Memory B cell (primary cell): ENCODE measurements at regions not wholly inside any gene's neighbourhood (a gene's known extent, or its start where the extent isn't known, plus 50 kb on each side); places are given as distances from the start of the nearest gene placed in this dataset.
"Not testable (repeated sequence)": the region's sequence is repeated elsewhere in the genome, so short reads cannot be mapped to it uniquely, and the experiment has no call there.

Experiments used
- ATAC-seq: fragments of 150-1000 bp; cut with Tn5 transposase; 2 replicates; pipeline ENCODE4 v1.10.0; 2021; ENCODE audit warnings: low read depth, mild to moderate bottlenecking, moderate library complexity
- DNase-seq, 2 donors: peaks; one replicate each; pipeline ENCODE4 v3.0.0; 2022; ENCODE audit warnings: low spot score in 2 of 2
- H3K27ac Mint-ChIP-seq: one replicate; pipeline ENCODE4 v1.8.0; 2022; ENCODE audit warnings: mild to moderate bottlenecking, moderate library complexity, mixed read lengths
- H3K27me3 Mint-ChIP-seq: one replicate; pipeline ENCODE4 v1.8.0; 2022; ENCODE audit warnings: mixed read lengths
- H3K36me3 Mint-ChIP-seq: one replicate; pipeline ENCODE4 v1.8.0; 2022; ENCODE audit warnings: mild to moderate bottlenecking, mixed read lengths
- H3K4me1 Mint-ChIP-seq: one replicate; pipeline ENCODE4 v1.8.0; 2022; ENCODE audit warnings: mixed read lengths
- H3K4me3 Mint-ChIP-seq: one replicate; pipeline ENCODE4 v1.8.0; 2022; ENCODE audit warnings: mild to moderate bottlenecking, moderate library complexity, mixed read lengths
- H3K9me3 Mint-ChIP-seq: one replicate; pipeline ENCODE4 v1.8.0; 2022; ENCODE audit warnings: mixed read lengths

DNA sequence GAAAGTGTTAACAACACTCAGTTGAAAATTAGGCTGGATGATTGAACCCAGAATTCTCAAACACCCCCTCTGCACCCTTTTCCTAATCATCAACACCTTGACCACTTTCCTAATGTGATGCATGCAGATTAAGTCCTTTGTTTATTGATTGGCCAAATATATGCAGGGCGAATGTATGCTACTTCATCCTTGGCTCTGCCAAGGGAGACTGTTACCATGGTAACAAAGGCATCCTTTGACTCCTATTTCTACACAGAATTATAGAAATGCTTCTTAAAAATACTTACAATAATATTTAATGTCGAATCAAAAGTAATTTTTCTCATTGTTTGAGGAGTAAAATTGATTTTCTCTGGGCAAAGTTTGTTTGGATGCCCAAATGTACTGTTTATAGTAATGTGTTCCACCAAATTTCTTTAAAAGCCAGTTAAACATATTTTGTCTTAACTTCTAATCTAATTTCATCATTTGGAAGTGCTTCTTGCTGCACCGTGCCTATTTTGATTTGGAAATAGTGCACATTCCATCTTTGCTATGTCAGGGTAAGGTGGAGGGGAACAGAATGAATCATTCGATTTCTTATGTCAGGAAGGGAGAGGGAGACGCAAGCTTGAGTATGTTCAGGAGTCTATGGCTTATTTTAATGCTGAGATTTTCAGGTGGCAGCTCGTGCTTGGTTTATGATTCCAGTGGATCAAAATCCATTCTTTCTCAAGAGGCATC is 1384.3 kb upstream of the WWC1 start:
- Mint-ChIP-seq H3K27ac (no peak overlapping the region), H3K4me3 (no peak overlapping the region), H3K9me3 (peaks cover 3% of the 10 kb centered on the region), H3K36me3 (no peaks in the 10 kb centered on the region), H3K4me1 (no peaks in the 10 kb centered on the region), H3K27me3 (no peaks in the 10 kb centered on the region)
- ATAC-seq (no peak), DNase-seq (no peak)

DNA sequence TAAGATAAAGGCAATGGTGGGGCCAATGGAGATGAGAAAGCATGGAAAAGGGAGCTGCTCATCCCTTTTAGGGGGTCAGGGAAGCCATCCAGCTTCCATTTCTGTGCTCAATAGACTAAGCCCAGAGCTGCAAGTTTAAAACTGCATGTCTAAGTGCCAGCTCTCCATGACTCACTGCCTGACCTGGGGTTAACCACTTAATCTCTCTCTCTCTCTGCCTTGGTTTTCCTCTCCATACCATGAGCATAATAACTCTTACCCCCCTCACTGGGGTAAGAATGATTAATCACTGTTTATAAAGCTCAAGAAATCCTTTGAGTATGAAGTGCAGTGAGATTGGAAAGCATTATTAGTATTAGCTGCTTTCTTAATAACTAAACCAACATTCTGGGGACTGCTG is 1382.4 kb upstream of the WWC1 start:
- Mint-ChIP-seq H3K27me3 (no peaks in the 10 kb centered on the region), H3K4me1 (no peaks in the 10 kb centered on the region), H3K27ac (no peak overlapping the region), H3K4me3 (no peak overlapping the region), H3K9me3 (peaks cover 3% of the 10 kb centered on the region), H3K36me3 (no peaks in the 10 kb centered on the region)
- DNase-seq (no peak), ATAC-seq (no peak)

DNA sequence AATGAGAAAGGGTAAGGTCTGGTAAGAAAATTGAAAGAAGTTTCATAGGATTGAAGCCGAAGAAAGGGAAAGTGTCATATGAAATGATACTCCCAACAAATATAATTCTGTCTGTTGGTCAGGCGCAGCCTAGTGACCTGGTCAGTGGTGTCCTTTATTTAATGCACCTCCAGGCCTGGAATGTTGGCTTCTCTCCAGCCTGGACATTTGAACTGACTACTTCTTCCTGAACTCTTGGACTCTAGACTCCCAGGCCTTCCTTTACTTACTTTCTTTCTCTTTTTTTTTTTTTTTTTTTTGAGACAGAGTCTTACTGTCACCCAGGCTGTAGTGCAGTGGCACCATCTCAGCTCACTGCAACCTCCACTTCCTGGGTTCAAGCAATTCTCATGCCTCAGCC is 1381.5 kb upstream of the WWC1 start:
- Mint-ChIP-seq H3K9me3 (peaks cover 2% of the 10 kb centered on the region), H3K36me3 (no peaks in the 10 kb centered on the region), H3K4me1 (no peaks in the 10 kb centered on the region), H3K27ac (no peak overlapping the region), H3K27me3 (no peaks in the 10 kb centered on the region), H3K4me3 (no peak overlapping the region)
- no peak for ATAC-seq
- no peak for DNase-seq

DNA sequence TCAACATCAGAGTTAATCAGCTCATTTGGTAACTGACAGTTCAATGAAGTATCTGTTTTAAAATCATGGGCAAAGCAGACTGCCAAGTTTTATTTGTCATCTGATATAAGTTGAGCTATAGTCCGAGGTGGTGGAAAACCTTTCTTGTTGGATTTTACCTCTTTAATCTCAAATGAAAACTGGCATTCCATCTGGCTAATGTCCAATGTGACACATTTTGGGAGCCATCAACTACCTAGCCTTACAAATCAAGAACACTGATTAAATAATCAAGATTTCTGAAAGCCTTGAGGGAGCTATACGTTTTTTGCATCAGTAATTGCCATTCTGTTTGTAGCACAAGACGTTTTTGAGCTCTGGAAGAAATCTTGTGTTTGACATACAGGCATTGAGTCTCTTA is 1380.5 kb upstream of the WWC1 start:
- no peak for DNase-seq
- H3K9me3 Mint-ChIP-seq = peaks cover 2% of the 10 kb centered on the region
- no peaks in the 10 kb centered on the region for H3K36me3 Mint-ChIP-seq
- no peak overlapping the region for H3K4me3 Mint-ChIP-seq
- no peak overlapping the region for H3K27ac Mint-ChIP-seq
- no peaks in the 10 kb centered on the region for H3K4me1 Mint-ChIP-seq
- no peak for ATAC-seq
- H3K27me3 Mint-ChIP-seq = no peaks in the 10 kb centered on the region

DNA sequence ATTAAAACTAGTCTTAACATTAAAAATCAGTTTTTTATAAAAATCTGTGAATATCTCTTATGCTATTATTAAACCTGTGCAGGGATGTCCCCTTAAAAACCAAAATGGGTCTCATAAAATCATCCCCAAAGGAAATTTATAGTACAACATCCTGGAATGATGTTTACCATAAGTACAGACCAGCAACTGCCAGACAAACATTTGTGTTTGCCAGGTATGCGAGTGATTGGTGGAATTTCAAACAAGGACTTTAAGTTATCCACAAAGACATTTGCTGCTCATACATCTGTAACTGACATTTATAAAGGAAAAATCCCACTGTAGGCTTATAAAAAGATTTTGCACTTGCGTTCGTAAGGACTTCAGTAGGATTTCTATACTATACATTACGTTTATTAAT is 1375.4 kb upstream of the WWC1 start:
- ATAC-seq (no peak), DNase-seq (no peak)
- Mint-ChIP-seq H3K27ac (no peak overlapping the region), H3K36me3 (no peaks in the 10 kb centered on the region), H3K27me3 (no peaks in the 10 kb centered on the region), H3K4me3 (no peak overlapping the region), H3K9me3 (peaks cover 3% of the 10 kb centered on the region), H3K4me1 (no peaks in the 10 kb centered on the region)

DNA sequence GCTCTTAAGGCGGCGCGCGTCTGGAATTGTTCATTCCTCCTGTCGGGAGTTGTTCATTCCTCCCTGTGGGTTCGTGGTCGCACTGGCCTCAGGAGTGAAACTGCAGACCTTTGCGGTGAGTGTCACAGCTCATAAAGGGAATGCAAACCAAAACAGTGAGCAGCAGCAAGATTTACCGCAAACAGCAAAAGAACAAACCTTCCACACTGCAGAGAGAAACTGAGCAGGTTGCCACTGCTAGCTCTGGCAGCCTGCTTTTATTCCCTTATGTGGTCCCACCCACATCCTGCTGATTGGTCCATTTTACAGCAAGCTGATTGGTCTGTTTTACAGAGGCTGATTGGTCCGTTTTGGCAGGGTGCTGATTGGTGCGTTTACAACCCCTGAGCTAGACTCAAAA is 1365.3 kb upstream of the WWC1 start:
- Mint-ChIP-seq H3K9me3 (peaks cover 3% of the 10 kb centered on the region), H3K4me1 (no peaks in the 10 kb centered on the region), H3K36me3 (no peaks in the 10 kb centered on the region), H3K4me3 (no peak overlapping the region), H3K27ac (no peak overlapping the region), H3K27me3 (no peaks in the 10 kb centered on the region)
- no peak for DNase-seq
- no peak for ATAC-seq

GRCh38 chr5:166926806-166927475 is 1364.5 kb upstream of the WWC1 start:
- not testable (repeated sequence) for H3K27ac Mint-ChIP-seq, ATAC-seq, H3K4me3 Mint-ChIP-seq, DNase-seq, H3K36me3 Mint-ChIP-seq, H3K27me3 Mint-ChIP-seq, H3K9me3 Mint-ChIP-seq, H3K4me1 Mint-ChIP-seq

GRCh38 chr5:166936351-166936750 is 1355.1 kb upstream of the WWC1 start:
- Mint-ChIP-seq H3K4me1 (no peaks in the 10 kb centered on the region), H3K27me3 (no peaks in the 10 kb centered on the region), H3K4me3 (no peak overlapping the region), H3K27ac (no peak overlapping the region), H3K36me3 (no peaks in the 10 kb centered on the region), H3K9me3 (peaks cover 2% of the 10 kb centered on the region)
- no peak for DNase-seq
- no peak for ATAC-seq

DNA sequence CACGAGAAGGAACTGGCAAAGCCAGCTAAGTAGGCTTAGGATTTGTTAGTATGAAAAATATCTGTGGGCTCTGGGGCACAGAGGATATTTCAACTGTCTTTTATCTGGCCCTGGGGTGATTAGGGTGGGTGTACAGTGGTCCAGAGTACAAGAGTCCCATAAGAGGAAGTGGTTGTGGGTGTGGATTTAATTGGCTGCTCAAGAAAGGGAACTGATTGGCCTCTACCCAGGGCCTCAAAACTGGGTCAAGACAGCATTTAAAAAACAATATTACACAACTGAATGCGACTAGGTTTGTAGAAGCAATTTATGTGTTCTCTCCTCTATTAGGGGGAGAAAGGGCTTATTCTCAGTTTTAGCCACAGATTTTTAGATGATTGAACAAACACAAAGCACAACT is 1353.4 kb upstream of the WWC1 start:
- Mint-ChIP-seq H3K4me3 (no peak overlapping the region), H3K9me3 (peaks cover 5% of the 10 kb centered on the region)

DNA sequence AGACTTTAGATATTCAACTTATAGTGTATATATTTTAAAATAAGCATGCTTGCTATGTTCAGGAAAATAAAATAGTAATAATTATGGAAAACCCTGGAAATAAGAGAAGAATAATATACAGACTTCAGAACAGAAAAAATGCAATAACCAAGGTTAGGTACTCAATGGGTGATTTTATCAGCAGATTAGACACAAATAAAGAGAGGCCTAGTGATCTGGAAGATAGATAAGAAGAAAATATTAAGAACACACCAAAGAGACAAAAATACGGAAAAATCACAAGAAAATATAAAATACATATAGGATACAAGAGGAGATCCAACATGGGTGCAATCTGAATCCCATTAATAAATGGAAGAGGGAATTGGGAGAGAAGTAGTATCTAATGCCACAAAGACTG is 1348.5 kb upstream of the WWC1 start:
- no peaks in the 10 kb centered on the region for H3K36me3 Mint-ChIP-seq
- H3K4me3 Mint-ChIP-seq = no peak overlapping the region
- no peak for DNase-seq
- no peaks in the 10 kb centered on the region for H3K27me3 Mint-ChIP-seq
- no peak for ATAC-seq
- no peak overlapping the region for H3K27ac Mint-ChIP-seq
- no peaks in the 10 kb centered on the region for H3K4me1 Mint-ChIP-seq
- peaks cover 10% of the 10 kb centered on the region for H3K9me3 Mint-ChIP-seq

More for the DNA sequence above, 1353.4 kb upstream of the WWC1 start:
- Mint-ChIP-seq H3K4me1 (no peaks in the 10 kb centered on the region), H3K36me3 (no peaks in the 10 kb centered on the region), H3K27ac (no peak overlapping the region), H3K27me3 (no peaks in the 10 kb centered on the region)
- no peak for DNase-seq
- ATAC-seq = no peak

DNA sequence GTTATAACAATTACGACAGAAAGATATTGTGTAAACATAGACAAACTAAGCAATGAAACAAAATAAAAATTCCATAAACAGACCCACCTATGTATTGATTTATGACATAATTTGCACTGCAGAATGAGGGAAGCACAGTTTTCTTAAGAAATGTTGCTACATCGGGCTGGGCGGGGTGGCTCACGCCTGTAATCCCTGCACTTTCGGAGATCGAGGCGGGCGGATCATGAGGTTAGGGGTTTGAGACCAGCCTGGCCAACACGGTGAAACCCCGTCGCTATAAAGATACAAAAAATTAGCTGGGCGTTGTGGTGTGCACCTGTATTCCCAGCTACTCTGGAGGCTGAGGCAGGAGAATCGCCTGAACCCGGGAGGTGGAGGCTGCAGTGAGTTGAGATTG is 1344.4 kb upstream of the WWC1 start:
- DNase-seq = no peak
- no peaks in the 10 kb centered on the region for H3K27me3 Mint-ChIP-seq
- H3K4me3 Mint-ChIP-seq = no peak overlapping the region
- no peak overlapping the region for H3K27ac Mint-ChIP-seq
- no peaks in the 10 kb centered on the region for H3K4me1 Mint-ChIP-seq
- no peaks in the 10 kb centered on the region for H3K36me3 Mint-ChIP-seq
- H3K9me3 Mint-ChIP-seq = peaks cover 14% of the 10 kb centered on the region
- no peak for ATAC-seq

DNA sequence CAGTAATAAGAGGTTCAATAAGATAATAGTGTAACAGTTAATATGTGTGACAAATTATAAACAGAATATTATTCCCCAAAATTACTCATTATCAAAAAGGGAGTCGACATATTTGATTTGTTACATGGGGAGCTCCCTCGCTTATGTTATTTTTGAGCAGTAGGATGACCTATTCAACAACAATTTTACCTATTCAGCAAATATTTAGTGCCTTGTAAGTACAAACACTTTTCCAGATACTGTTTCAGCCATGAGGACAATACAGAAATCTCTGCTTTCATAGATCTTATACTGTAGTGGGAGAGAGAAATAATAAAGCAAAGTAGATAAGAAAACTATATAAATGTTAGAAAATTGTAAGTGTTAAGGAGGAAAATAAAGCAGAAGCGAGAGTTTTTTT is 1342.8 kb upstream of the WWC1 start:
- Mint-ChIP-seq H3K4me3 (no peak overlapping the region), H3K36me3 (no peaks in the 10 kb centered on the region), H3K27me3 (no peaks in the 10 kb centered on the region), H3K9me3 (peaks cover 6% of the 10 kb centered on the region), H3K4me1 (no peaks in the 10 kb centered on the region), H3K27ac (no peak overlapping the region)
- ATAC-seq (no peak), DNase-seq (no peak)

DNA sequence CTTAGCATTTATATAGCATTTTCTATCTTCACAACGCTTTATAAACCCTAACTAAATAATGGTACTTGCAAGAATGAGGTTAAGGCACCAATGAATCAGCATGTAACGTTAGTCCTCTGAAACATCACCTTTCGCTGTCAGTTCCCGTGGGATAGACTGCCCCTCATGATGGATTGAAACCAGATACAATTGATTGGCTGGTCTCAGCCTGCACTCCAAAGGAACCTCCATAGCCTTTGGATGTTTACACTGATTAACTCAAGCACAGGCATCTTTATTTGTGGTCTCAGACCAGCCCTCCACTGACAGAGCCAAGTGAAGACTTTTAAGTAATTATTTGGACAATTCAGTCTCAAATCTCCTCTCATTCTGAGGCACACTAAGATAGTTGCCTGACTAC is 1339.4 kb upstream of the WWC1 start:
- H3K27me3 Mint-ChIP-seq = no peaks in the 10 kb centered on the region
- no peaks in the 10 kb centered on the region for H3K36me3 Mint-ChIP-seq
- H3K27ac Mint-ChIP-seq = no peak overlapping the region
- no peak overlapping the region for H3K4me3 Mint-ChIP-seq
- ATAC-seq (no peak), DNase-seq (no peak)
- peaks cover 5% of the 10 kb centered on the region for H3K9me3 Mint-ChIP-seq
- no peaks in the 10 kb centered on the region for H3K4me1 Mint-ChIP-seq

DNA sequence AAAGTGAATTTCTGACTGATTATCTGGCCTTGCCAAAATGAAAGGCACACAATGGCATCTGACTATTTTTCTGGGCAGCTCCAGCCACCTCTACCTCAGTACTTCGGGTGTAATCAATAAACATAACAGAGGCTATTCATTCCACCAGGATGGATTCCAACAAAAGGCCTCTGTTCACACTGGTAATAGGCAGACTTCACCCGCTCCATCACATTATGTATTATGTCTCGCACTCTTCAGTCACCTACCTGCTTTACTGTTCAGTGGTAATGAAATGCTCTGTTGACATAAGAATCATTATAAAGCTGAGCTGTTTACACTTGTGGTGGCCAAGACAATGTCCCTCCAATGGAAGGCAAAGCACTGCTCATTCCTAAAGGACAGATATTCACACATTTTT is 1333.7 kb upstream of the WWC1 start:
- DNase-seq (no peak), ATAC-seq (no peak)
- Mint-ChIP-seq H3K9me3 (peaks cover 5% of the 10 kb centered on the region), H3K4me1 (no peaks in the 10 kb centered on the region), H3K4me3 (no peak overlapping the region), H3K27me3 (no peaks in the 10 kb centered on the region), H3K36me3 (no peaks in the 10 kb centered on the region), H3K27ac (no peak overlapping the region)

- Mint-ChIP-seq H3K4me1 (no peaks in the 10 kb centered on the region), H3K4me3 (no peak overlapping the region), H3K9me3 (peaks cover 10% of the 10 kb centered on the region), H3K36me3 (no peaks in the 10 kb centered on the region), H3K27ac (no peak overlapping the region), H3K27me3 (no peaks in the 10 kb centered on the region)
- DNase-seq (no peak), ATAC-seq (no peak)
These were observed 1331.7 kb upstream of the WWC1 start for GRCh38 chr5:166959766-166960165.
